ENCODE measurements at regions not wholly inside any gene's neighbourhood (a gene's known extent, or its start where the extent isn't known, plus 50 kb on each side); places are given as distances from the start of the nearest gene placed in this dataset.

GRCh38 chr21:28086861-28087581 lies 905.7 kb downstream of the LTN1 start:
- no peak for TF ChIP-seq CTCF (IDR thresholded peaks at IDR 0.05; ENCODE audit: borderline replicate concordance, extremely low read depth, low read length, poor library complexity, severe bottlenecking)
- TF ChIP-seq EZH2 (IDR thresholded peaks at IDR 0.05; ENCODE audit: borderline replicate concordance, low read depth, low read length, severe bottlenecking), result no peak
